ENCODE measurements at regions not wholly inside any gene's neighbourhood (a gene's known extent, or its start where the extent isn't known, plus 50 kb on each side); places are given as distances from the start of the nearest gene placed in this dataset.

DNA sequence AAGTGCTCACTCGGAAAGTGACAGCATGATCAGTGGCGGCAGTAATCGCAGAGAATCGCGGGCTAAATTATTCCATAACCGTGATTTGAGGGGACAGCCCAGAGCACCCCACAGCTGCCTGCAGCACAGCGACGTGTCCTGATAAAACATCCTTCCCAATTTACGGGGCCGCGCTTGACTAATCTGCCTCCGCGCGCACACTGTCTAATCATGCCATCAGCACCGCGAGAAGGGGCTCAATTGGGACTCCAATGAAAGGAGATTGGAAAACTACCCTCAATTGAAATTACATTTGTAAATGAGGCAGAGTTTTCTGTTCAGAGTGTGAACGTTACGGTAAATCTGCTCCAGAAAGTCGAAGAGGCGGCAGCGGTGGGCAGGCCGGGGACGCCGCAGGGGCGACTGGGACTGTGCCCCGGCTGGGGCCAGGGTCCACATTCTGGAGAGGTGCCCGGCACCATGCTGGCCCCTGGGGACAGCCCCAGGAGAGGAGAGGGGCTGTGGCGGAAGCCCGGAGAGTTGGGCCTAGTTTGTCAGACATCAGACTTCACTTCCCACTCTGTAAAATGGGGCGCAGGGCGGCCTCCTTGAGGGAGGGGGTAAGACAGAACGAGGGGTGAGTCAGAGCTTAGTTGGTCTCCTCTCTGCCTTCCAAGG is 107.7 kb downstream of the FAM53A start:
- CTCF ChIA-PET, result no interaction called here
- TF ChIP-seq, protein P1, sequence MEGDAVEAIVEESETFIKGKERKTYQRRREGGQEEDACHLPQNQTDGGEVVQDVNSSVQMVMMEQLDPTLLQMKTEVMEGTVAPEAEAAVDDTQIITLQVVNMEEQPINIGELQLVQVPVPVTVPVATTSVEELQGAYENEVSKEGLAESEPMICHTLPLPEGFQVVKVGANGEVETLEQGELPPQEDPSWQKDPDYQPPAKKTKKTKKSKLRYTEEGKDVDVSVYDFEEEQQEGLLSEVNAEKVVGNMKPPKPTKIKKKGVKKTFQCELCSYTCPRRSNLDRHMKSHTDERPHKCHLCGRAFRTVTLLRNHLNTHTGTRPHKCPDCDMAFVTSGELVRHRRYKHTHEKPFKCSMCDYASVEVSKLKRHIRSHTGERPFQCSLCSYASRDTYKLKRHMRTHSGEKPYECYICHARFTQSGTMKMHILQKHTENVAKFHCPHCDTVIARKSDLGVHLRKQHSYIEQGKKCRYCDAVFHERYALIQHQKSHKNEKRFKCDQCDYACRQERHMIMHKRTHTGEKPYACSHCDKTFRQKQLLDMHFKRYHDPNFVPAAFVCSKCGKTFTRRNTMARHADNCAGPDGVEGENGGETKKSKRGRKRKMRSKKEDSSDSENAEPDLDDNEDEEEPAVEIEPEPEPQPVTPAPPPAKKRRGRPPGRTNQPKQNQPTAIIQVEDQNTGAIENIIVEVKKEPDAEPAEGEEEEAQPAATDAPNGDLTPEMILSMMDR (conservative IDR thresholded peaks at IDR 0.05; ENCODE audit: low read depth), result no peak
- POLR2A ChIA-PET (ENCODE audit: low non-redundant PET), result no interaction called here
- no peak for DNase-seq (ENCODE audit: low spot score)
- H3K27ac ChIP-seq, result no peak overlapping the region

DNA sequence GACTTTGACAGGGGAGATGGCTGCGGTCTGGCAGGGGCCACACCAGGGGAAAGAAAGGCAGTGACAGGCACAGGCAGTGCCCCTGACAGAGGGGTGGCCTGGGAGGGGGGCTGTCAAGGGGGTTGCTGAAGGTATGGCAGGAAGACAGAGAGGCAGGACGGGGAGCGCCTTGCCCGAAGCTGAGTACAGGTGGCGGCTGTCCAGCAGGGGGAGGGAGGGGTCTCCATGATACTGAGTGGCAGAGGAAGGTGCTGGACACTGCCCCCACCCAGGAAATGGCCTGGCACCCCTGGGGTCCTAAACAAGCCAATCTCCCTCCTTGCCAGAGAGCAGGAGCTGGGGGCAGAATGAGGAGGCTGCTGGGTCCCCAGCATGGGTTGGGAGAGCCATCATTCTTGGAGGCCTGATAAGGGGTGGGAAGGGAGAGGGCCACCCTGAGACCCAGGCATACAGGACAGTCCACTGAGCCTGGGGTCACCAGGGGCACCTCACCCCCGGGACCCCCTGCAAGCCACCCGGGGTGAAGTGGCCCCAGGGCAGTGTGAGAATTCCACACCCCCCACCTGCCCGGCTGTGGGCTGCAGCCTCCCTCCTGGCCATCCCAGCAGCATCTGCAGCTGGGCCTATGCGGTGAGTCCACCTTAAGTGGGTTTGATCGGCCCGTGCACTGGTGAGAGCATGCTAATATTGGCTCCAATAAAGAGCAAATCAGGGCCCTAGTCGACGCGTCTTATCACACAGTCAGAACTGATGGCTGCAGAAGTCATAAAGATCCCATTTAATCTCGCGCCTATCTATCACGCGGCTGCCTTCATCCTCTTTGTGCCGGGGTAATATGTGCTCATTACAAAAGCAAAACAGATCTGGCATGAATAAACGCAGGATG is 108.5 kb downstream of the FAM53A start:
- H3K27ac ChIP-seq, result no peak overlapping the region
- ChIA-PET POLR2A (ENCODE audit: low non-redundant PET) (no interaction called here), CTCF (no interaction called here)
- TF ChIP-seq, protein P1 (conservative IDR thresholded peaks at IDR 0.05; ENCODE audit: low read depth), result no peak
- no peak for DNase-seq (ENCODE audit: low spot score)

- TF ChIP-seq, protein P1 (conservative IDR thresholded peaks at IDR 0.05; ENCODE audit: low read depth), result no peak
- no peak overlapping the region for H3K27ac ChIP-seq
- CTCF ChIA-PET, result no interaction called here
- DNase-seq (ENCODE audit: low spot score), result no peak
- POLR2A ChIA-PET (ENCODE audit: low non-redundant PET), result no interaction called here
These were observed 109.3 kb downstream of the FAM53A start for GRCh38 chr4:1574601-1575417.

GRCh38 chr4:1573830-1574459 is 110.2 kb downstream of the FAM53A start:
- DNase-seq (ENCODE audit: low spot score), result no peak
- ChIA-PET CTCF (no interaction called here), POLR2A (ENCODE audit: low non-redundant PET) (no interaction called here)
- H3K27ac ChIP-seq, result no peak overlapping the region
- TF ChIP-seq, protein P1 (conservative IDR thresholded peaks at IDR 0.05; ENCODE audit: low read depth), result no peak

GRCh38 chr4:1572964-1573720 is 111.0 kb downstream of the FAM53A start:
- H3K27ac ChIP-seq, result no peak overlapping the region
- TF ChIP-seq, protein P1 (conservative IDR thresholded peaks at IDR 0.05; ENCODE audit: low read depth), result no peak
- CTCF ChIA-PET, result no interaction called here
- POLR2A ChIA-PET (ENCODE audit: low non-redundant PET), result interaction anchor here (0.6 kb wide), 1 partner anchor 123 kb away, joined by 4 read pairs; no protein-coding TSS in a partner anchor
- DNase-seq (ENCODE audit: low spot score), result no peak
